ENCODE measurements at regions not wholly inside any gene's neighbourhood (a gene's known extent, or its start where the extent isn't known, plus 50 kb on each side); places are given as distances from the start of the nearest gene placed in this dataset.
"Not testable (repeated sequence)": the region's sequence is repeated elsewhere in the genome, so short reads cannot be mapped to it uniquely, and the experiment has no call there.

- DNase-seq (ENCODE audit: low read depth) = not testable (repeated sequence)
These were observed 183.0 kb downstream of the HACE1 start for GRCh38 chr6:104676679-104677078.

DNA sequence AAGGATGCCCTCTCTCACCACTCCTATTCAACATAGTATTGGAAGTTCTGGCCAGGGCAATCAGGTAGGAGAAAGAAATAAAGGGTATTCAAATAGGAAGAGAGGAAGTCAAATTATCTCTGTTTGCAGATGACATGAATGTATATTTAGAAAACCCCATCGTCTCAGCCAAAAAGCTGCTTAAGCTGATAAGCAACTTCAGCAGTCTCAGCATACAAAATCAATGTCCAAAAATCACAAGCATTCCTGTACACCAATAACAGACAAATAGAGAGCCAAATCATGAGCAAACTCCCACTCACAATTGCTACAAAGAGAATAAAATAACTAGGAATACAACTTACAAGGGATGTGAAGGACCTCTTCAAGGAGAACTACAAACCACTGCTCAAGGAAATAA is 184.6 kb downstream of the HACE1 start:
- not testable (repeated sequence) for DNase-seq (ENCODE audit: low read depth)

DNA sequence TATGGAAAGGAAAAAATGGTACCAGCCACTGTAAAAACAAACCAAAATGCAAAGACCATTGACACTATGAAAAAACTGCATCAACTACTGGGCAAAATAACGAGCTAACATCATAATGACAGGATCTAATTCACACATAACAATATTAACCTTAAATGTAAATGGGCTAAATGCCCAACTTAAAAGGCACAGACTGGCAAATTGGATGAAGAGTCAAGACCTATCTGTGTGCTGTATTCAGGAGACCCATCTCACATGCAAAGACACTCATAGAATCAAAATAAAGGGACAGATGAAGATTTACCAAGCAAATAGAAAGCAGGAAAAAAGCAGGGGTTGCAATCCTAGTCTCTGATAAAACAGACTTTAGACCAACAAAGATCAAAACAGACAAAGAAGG is 186.6 kb downstream of the HACE1 start:
- DNase-seq (ENCODE audit: low read depth) = not testable (repeated sequence)

GRCh38 chr6:104671591-104671891 is 188.2 kb downstream of the HACE1 start:
- not testable (repeated sequence) for DNase-seq (ENCODE audit: low read depth)

GRCh38 chr6:104670834-104671590 is 188.7 kb downstream of the HACE1 start:
- DNase-seq (ENCODE audit: low read depth) = not testable (repeated sequence)

DNA sequence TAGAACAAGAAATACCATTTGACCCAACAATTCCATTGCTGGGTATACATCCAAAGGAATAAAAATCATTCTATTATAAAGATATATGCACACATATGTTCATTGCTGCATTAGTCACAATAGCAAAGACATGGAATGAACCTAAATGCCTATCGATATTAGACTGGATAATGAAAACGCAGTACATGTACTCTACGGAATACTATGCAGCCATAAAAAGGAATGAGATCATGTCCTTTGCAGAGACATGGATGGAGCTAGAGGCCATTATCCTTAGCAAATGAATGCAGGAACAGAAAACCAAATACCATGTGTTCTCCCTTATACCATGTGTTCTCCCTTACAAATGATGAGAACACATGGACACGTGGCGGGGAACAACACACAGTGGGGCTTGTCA is 190.2 kb downstream of the HACE1 start:
- DNase-seq (ENCODE audit: low read depth) = no peak

DNA sequence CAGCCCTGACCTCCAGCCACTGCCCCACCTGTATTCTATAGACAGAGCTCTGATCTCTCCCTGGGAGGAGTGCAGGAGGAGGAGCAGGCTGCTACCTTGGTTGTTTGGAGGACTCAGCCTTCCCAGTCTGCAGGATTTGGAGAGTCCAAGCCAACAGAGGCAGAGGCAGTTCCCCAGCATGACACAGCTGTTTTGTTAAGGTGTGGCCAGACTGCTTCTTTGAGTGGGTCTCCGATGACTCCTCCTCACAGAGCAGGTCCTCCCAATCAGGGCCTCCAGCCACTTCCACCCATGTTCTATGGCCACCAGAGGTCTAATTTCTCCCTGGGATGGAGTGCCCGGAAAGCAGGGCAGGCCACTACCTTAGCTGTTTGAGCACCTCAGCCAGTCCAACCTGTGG is 203.5 kb downstream of the HACE1 start:
- DNase-seq (ENCODE audit: low read depth) = no peak

DNA sequence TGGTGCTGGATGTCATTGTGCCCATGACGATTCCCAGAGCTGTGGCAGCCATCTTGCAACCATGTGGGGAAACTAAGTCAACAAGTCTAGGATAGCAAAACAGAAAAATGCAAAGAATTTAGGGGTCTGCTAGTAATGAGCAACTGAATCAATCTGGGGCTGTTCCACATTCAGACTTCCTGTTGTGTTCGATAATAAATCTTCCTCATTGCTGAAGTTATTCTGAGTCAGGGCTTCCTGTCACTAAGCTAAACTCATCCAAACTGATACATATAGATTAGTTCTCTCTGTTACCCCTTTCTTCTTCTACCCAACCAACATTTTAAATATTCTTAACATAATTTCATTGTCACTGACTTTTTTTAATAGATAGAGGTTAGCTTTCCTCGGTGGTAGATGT is 205.9 kb downstream of the HACE1 start:
- no peak for DNase-seq (ENCODE audit: low read depth)

GRCh38 chr6:104648347-104648746 is 211.4 kb downstream of the HACE1 start:
- no peak for DNase-seq (ENCODE audit: low read depth)

DNA sequence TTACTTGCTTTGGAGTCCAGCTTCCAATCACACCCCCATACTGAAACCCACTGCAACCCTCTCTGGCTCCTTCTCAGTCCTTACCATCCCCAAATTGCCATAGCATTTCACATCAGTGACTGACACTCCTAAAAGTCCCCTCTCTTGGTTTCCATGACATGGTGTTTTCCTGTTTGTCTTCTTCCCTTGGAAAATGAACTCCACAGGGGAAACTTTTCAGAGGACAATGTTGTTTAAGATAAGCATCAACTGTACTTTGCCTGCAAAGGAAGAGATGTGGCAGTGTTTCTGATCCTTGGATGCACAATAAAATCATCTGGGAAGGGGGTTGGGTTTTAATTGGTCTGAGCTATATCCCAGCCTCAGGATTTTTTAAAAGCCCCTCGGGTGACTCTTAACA is 214.9 kb downstream of the HACE1 start:
- DNase-seq (ENCODE audit: low read depth) = no peak

DNA sequence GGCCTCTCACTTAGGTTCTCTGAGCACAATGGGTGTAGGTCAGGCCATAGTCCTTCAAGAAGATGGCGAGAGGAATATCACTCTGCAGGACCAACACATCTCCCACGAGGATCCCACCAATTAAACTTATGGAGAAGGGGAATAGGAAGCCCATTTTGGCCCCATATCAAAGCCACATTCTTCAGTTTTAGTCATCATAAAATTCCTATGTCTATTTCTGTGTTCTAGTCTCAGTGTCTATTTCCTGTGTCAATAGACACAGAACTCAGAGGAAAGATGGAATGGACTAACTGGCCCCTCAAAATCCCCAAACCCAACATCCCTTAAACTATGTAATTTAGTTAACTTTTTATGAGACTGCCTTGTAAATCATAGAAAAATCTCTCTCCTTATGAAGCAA is 216.8 kb downstream of the HACE1 start:
- DNase-seq (ENCODE audit: low read depth) = no peak

GRCh38 chr6:104640761-104641160 is 219.0 kb downstream of the HACE1 start:
- no peak for DNase-seq (ENCODE audit: low read depth)

GRCh38 chr6:104640150-104640700 is 219.5 kb downstream of the HACE1 start:
- no peak for DNase-seq (ENCODE audit: low read depth)

DNA sequence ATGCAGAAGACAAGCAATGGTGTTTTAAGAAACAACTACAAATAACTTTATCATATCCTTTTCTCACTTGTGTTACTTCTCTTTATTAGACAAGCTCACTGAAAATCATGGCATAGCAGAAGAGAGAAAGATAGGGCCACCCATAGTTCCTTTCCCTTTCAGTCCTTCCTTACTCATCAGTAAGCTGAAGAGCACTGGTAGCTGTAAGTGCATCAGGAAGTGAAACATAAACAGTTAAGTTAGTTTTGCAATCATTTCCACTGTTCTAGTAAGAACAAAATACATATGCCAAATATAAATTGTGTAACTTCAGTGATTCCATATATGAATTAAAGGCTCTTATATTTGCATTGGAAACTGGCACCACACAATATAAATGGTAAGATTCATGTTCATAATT is 220.1 kb downstream of the HACE1 start:
- DNase-seq (ENCODE audit: low read depth) = no peak

GRCh38 chr6:104638841-104639290 is 220.9 kb downstream of the HACE1 start:
- DNase-seq (ENCODE audit: low read depth) = no peak

GRCh38 chr6:104633125-104633524 is 226.6 kb downstream of the HACE1 start:
- DNase-seq (ENCODE audit: low read depth) = no peak

DNA sequence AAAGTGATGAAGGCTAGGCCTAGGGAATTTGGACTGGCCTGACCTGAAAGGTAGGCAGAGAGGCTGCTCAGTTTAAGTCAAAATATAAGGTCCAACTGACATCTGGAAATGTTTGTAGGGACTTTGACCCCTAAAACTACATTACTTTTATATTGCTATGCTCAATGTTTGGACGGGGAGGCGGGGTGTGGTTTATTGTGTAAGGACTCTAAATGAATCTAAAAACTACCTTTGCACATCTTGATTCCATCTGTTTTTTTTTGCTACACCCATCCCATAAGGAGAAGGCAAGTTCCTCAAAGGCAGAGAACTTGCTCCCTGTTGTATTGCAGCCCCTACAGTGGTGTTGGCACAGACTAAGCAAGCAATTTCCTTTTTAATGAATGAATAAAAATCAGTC is 227.1 kb downstream of the HACE1 start:
- no peak for DNase-seq (ENCODE audit: low read depth)

GRCh38 chr6:104630955-104631354 is 228.8 kb downstream of the HACE1 start:
- DNase-seq (ENCODE audit: low read depth) = no peak

DNA sequence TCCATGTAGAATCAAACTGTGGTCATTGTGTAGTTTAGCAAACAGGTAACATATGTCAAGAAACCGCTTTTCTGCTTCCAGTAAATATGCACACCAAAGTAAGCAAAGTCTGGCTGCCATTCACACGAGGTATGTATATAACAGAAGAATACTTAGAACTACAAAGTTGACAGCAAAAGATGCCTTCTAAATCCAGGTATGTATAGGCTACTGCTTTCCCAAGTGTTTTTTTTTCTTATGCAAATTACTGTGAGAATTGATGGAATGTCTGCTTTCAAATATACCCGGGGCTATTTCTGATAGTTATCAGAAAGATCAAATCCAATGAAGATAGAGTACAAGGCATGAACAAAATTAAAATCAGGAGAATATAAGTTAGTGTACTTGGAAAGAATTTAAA is 229.2 kb downstream of the HACE1 start:
- DNase-seq (ENCODE audit: low read depth) = no peak

- DNase-seq (ENCODE audit: low read depth) = no peak
These were observed 229.9 kb downstream of the HACE1 start for GRCh38 chr6:104629826-104630225.

- no peak for DNase-seq (ENCODE audit: low read depth)
These were observed 234.2 kb downstream of the HACE1 start for GRCh38 chr6:104625536-104625935.

- DNase-seq (ENCODE audit: low read depth) = no peak
These were observed 236.5 kb downstream of the HACE1 start for GRCh38 chr6:104623052-104623690.

DNA sequence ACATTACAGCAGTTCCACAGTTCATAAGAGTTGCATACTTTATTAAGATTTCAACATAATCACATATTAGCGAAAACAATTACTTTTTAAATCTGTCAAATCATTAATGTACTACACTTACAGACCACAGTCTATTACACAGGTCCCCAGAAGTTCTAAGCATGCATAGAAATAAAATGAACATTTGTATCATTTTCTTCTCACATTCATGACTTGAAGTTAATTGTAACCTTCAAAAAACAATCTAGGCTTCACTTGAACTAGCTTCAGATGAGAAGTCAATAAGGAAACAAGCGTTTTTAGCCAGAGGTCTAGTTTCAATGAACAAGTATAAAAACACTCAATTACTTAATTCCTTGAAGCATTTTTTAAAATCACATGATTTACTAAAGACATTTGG is 238.3 kb downstream of the HACE1 start:
- no peak for DNase-seq (ENCODE audit: low read depth)

DNA sequence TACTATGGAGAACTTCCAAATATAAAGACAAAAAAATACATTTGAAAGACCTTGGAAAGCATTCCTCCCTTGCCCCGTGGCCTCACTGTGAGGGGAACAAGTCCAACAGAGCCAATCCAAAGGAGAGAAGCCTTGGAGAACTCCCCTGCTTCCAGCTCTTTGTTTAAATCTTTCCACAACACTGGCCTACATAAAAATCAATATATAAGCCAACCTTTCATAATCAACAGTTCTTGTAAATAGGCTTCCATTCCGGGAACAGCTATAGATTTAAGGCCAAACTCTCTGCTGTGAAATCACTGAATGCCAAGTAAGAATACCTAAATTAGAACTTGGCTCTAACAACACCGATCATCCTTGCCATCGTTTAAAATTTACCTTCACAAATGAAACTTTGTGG is 242.1 kb downstream of the HACE1 start:
- DNase-seq (ENCODE audit: low read depth) = no peak

Data from stimulated activated CD8-positive, alpha-beta memory T cell treated with anti-CD3 and anti-CD28 coated beads, Interleukin-15, amount 100 ng/mL, for 1 hour (primary cell).